ENCODE measurements at regions not wholly inside any gene's neighbourhood (a gene's known extent, or its start where the extent isn't known, plus 50 kb on each side); places are given as distances from the start of the nearest gene placed in this dataset.
"Not testable (repeated sequence)": the region's sequence is repeated elsewhere in the genome, so short reads cannot be mapped to it uniquely, and the experiment has no call there.

DNA sequence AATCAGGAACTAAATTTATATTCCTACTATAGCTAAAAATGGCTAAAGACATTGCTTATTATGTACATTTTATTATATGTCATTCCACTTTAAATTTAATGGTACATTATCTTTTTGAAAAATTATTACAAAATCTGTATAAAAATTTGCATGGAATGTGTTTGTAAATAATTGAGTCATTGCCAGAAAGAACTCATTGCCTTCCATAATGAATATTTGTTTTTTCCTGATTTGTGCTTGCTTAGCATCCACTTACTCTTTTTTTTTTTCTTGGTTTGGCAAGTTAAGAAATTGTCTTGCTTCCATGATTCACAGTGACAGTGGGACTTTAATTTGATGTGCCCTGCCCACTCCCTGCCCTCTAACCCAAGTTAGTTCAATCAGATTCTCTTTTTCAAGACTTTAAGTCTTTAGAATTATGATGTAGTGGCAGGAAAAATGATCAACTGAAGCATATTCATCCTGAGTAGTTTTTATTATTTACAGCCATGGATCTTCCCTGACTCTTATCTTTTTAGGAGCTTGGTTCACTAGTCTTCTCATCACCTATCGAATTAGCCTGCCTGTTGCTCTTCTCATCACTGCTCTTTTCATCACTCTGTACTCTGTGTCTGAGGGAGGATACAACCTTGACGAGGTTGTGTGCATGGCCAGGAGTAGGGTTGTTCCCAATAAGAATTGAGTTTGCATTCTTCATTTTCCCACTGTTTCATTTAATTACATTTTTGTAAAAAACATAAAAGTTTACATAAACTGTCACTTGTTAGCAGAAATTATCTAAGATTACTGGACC, 442.0 kb downstream of the BTG1 start:
- Histone ChIP-seq H3K27me3 (ENCODE audit: low read depth) (no peaks in the 10 kb centered on the region), H3K36me3 (no peaks in the 10 kb centered on the region), H3K4me3 (no peak overlapping the region), H3K9me3 (replicated peaks) (no peaks in the 10 kb centered on the region), H3K4me1 (no peaks in the 10 kb centered on the region), H3K27ac (replicated peaks) (no peak overlapping the region)
- intact Hi-C loops (cut with micrococcal nuclease), result no loop called here
- DNase-seq, result no peak
- TF ChIP-seq, protein P1, sequence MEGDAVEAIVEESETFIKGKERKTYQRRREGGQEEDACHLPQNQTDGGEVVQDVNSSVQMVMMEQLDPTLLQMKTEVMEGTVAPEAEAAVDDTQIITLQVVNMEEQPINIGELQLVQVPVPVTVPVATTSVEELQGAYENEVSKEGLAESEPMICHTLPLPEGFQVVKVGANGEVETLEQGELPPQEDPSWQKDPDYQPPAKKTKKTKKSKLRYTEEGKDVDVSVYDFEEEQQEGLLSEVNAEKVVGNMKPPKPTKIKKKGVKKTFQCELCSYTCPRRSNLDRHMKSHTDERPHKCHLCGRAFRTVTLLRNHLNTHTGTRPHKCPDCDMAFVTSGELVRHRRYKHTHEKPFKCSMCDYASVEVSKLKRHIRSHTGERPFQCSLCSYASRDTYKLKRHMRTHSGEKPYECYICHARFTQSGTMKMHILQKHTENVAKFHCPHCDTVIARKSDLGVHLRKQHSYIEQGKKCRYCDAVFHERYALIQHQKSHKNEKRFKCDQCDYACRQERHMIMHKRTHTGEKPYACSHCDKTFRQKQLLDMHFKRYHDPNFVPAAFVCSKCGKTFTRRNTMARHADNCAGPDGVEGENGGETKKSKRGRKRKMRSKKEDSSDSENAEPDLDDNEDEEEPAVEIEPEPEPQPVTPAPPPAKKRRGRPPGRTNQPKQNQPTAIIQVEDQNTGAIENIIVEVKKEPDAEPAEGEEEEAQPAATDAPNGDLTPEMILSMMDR (IDR thresholded peaks at IDR 0.05; ENCODE audit: borderline replicate concordance), result no peak

DNA sequence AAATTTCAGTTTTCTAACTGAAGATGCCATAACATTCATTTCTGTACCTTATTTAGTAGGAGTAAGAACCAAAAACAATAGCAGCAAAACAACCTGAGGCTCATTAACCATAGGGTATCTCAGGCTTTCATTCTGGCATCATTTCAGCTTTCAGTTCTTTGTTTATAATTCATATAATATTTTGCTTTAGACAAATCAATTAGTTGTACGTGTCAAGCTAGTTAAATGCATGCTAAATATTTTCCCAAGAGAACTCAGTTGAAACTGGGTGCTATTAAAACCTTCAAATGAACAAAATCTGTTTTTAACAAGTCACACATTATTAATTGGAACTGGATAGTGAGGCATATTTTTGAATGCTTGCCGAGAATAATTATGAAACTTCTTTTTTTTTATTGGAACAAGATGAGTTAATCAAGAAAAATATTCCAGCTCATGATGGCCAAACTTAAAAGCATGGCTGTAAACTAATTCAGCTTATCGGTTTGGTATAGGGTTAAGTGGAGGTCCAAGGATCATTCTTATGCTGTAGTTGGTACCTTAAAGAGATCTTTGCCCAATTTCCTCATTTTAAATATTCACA, 442.7 kb downstream of the BTG1 start:
- intact Hi-C loops (cut with micrococcal nuclease), result no loop called here
- Histone ChIP-seq H3K36me3 (no peaks in the 10 kb centered on the region), H3K27me3 (ENCODE audit: low read depth) (no peaks in the 10 kb centered on the region), H3K9me3 (replicated peaks) (no peaks in the 10 kb centered on the region), H3K27ac (replicated peaks) (no peak overlapping the region), H3K4me1 (no peaks in the 10 kb centered on the region), H3K4me3 (no peak overlapping the region)
- TF ChIP-seq, protein P1 (IDR thresholded peaks at IDR 0.05; ENCODE audit: borderline replicate concordance), result no peak
- no peak for DNase-seq

GRCh38 chr12:91695964-91696363, 449.7 kb downstream of the BTG1 start:
- H3K4me1 ChIP-seq, result no peaks in the 10 kb centered on the region
- no peak for DNase-seq
- H3K36me3 ChIP-seq, result no peaks in the 10 kb centered on the region
- H3K9me3 ChIP-seq (replicated peaks), result peaks cover 6% of the 10 kb centered on the region
- no peak overlapping the region for H3K4me3 ChIP-seq
- H3K27ac ChIP-seq (replicated peaks), result no peak overlapping the region
- intact Hi-C loops (cut with micrococcal nuclease), result no loop called here
- TF ChIP-seq, protein P1 (IDR thresholded peaks at IDR 0.05; ENCODE audit: borderline replicate concordance), result no peak
- no peaks in the 10 kb centered on the region for H3K27me3 ChIP-seq (ENCODE audit: low read depth)

DNA sequence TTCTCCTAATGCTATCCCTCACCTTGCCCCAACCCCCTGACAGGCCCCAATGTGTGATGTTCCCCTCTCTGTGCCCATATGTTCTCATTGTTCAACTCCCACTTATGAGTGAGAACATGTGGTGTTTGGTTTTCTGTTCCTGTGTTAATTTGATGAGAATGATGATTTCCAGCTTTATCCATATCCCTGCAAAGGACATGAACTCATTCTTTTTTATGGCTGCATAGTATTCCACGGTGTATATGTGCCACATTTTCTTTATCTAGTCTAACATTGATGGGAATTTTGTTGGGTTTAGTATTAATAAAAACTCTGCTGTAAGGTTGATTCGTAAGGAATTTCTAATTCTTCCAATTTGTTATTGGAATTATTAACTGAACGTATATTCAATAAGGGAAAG, 450.2 kb downstream of the BTG1 start:
- DNase-seq; intact Hi-C loops (cut with micrococcal nuclease); H3K4me1 ChIP-seq; H3K27me3 ChIP-seq (ENCODE audit: low read depth); H3K4me3 ChIP-seq; H3K36me3 ChIP-seq; H3K9me3 ChIP-seq (replicated peaks); H3K27ac ChIP-seq (replicated peaks): not testable (repeated sequence)

DNA sequence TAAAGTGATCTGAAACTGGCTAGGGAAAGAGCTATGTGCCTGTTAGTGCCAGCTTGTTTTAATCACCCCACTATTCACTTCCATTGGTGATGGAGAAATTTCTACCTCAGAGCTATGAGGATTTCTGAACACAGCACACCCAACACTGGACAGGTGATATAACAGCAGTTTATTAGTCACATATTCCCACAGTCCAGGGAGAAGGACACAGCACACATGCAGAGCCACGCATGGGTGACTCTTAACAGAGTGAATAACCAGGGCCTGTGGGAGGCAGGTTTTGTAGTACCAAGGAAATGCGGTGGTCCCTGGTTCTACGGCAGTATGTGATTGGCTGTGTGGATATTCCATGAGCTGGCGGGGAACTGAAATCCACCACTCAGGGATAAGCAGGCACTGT, 455.1 kb downstream of the BTG1 start:
- intact Hi-C loops (cut with micrococcal nuclease), result no loop called here
- Histone ChIP-seq H3K27me3 (ENCODE audit: low read depth) (no peaks in the 10 kb centered on the region), H3K36me3 (no peaks in the 10 kb centered on the region), H3K4me1 (no peaks in the 10 kb centered on the region), H3K9me3 (replicated peaks) (peaks cover 3% of the 10 kb centered on the region), H3K4me3 (no peak overlapping the region), H3K27ac (replicated peaks) (no peak overlapping the region)
- TF ChIP-seq, protein P1 (IDR thresholded peaks at IDR 0.05; ENCODE audit: borderline replicate concordance), result no peak
- DNase-seq, result no peak

Measured in left ventricle myocardium inferior (tissue), 1 donor.